ENCODE measurements at regions not wholly inside any gene's neighbourhood (a gene's known extent, or its start where the extent isn't known, plus 50 kb on each side); places are given as distances from the start of the nearest gene placed in this dataset.
A peak's percentile ranks its signal among the peaks of the same experiment; 100 is the strongest.

DNA sequence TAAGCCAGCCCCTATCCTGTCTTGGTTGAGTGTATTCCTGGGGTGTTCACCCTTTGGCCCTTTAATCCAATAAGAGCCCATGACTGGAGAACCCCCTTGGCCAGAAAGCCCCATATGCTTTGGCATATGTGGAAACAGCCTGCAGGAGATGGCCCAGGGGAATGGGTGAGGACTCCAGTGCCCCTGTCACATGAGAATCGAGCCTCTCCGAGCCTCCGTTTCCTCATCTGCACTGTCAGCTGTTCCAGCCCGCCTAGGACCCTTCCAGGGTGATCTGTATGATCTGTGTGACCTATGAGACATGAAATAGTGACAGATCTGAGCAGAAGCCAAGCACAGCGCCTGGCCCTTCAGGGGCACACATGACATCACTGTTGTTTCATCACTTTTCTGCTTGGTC is 300.7 kb downstream of the ZNF536 start:
- DNase-seq = no peak

DNA sequence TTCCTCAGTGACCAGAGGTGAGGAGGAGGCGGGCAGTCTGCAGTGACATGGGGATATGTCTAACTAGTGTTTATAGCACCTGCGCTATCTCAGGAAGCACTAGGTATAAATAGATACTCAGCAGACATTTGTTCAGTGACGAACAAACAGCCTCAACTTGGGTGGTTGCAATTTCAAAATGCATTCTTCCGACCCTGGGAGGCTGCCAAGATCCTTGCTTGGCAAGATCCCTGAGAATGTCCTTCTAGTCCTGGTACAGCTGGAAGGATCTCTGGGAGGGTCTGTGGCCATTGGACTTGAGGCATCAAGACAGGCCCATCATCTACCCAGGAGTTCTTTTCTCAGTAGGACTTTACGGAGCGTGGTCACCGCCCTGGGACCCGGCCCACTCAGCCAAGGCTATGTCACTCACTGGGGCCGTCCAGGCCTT is 299.5 kb downstream of the ZNF536 start:
- no peak for DNase-seq

DNA sequence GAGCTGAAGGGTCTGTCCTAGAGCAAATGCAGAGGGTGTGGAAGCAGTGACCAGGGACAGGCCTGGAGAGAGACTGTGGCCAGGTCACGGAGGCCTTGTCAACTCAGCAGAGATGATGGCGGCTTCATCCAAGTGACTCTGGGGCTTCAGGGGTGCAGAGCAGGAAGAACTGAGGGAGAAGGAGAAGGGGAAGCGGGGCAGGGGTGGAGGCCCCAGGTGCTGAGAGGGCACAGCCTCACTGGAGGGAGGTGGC is 299.1 kb downstream of the ZNF536 start:
- DNase-seq = no peak

DNA sequence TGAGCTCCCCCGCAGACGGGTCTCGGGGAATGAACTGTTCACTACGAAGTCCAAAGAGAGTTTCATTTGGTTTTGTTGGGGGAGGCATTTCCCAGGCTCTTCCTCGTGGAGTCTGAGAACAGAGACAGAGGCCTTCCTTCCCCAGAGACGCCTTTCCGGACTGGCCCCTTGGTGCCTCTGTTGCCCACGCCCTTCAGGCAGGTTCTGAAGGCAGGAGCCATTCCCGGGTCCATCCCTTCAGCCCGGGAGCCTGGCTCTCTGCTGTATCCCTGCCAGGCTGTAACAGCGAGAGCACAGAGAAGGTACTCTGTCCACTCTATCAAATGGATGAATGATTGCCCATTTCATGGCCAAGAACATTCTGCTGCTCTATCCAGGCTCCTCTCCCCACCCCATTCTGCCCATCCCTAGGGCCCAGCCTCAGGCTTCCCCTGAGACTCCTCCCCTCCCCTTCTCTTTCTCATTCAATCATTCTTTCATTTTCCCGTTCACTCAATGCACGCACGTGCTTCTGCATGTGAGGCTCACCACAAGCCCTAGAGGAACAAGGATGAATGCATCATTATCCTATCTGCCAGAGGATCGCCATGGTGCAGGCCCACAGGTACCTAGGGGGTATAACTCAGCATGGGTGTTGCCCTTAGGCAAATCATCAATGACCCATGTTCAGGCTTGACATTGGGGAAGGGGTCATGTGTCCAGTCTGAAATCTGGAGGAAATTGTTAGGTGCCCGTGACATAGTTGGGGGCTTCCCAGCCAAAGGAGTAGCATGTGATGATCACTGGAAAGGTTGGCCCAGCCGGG is 298.6 kb downstream of the ZNF536 start:
- DNase-seq = no peak

DNA sequence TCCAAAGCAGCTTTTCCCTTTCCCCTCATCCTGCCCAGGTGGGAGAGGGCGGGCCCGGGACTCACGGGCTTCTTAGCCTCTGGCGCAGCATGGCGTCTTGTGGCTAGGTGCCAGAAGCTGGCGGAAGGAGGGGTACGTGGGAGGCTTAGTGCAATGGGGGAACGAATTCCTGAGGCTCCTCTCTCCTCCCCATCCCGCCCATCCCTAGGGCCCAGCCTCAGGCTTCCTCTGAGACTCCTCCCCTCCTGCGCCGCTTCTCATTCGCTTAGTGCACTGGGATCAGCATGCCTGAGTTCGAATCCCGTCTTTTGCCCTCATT is 297.8 kb downstream of the ZNF536 start:
- no peak for DNase-seq

DNA sequence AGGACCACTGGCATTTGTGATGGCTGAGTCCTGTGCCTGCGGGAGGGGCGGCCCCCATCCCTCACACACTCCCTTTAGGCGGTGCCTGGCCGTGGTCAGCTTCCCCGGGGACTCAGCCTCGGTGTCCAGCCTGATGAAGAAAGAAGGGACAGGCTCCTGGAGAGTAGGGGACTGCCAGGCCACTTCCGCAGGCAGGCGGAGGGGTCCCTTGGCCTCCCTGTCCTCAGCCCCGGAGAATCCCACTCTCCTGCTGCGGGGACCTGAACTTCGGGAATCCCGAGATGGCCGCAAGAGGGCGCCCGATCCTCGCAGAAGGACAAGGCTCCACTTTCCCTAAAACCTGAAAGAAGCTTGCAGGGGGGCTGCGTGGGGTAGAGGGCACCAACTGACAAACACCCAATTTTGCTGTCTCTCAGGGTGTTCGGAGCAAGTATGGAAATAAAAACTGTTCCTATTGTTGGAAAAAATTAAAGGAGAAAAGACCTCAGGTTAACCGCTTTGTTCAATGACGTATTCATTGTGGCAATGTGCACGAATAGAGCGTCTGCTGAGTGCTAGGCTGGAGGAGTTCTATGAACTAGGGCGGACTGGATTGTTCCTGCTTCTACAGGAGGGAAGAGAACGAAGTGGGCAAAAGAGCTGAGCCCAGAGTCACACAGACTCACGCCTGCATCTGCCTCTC is 297.3 kb downstream of the ZNF536 start:
- peak; percentile 30 for DNase-seq

DNA sequence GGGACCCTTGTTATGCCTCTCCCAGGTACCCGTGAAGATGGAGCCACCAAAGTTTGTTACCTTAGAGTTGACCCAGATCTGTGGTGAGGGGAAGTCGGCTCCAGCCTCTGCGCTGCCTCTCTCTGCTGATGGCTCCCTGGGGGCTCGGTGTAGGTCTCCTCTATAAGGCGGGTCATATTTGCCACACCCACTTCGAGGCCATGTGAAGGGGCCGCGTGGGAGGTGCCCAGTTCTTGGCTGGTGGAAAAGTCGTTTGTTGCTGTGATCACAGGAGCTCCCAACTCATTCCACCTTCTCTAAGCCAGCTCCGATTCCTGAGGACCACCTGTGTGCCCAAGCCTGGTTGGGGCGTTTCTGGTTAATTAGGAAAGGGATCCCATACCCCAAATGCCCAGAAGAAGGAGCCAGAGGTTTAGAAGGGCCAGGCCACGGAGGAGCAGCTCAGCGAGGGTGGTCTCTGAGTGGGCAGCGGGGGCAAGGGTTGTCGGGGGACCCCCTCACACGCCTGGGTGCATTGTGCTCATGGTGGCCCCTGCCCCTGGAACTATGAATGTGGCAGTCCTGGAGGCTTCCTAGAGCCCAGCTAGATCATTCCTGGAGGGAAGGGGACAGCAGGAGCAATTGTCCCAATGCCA is 296.5 kb downstream of the ZNF536 start:
- DNase-seq = no peak

DNA sequence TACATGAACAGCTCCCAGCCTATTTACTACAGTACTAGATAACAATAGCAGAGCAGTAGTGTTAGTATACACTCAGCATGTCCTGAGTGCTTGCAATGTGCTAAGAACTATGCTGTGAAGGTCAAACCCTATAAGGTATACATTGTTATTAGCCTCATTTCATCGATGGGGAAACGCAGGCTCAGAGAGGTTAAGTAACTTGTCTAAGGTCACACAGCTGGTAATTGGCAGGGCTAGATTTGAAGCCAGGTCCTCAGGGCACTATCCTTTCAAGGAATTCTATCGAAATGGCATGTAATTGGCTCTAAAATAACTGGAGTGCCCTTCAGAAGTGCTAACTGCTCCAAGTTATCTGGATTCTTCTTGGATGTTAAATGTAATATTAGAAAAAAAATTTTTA is 295.6 kb downstream of the ZNF536 start:
- DNase-seq = no peak

DNA sequence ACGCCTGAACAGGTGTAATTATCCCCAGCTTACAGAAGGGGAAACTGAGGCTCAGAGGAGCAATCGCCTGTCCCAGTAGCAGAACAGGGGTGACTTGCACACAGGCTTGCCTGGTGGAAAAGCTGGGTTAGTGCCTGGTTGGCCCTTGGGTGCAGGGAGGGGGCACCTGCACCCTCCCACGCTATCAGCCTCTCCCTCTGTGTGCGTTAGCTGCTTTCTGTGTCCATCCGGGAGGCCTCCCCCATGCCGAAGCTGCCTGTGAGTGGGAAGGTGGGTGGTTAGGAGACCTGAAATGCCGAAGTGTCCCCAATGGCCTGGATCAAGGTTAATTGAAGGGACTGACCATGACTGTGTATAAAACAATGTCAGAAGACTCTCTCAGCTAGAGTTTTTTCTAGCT is 295.0 kb downstream of the ZNF536 start:
- DNase-seq = no peak

DNA sequence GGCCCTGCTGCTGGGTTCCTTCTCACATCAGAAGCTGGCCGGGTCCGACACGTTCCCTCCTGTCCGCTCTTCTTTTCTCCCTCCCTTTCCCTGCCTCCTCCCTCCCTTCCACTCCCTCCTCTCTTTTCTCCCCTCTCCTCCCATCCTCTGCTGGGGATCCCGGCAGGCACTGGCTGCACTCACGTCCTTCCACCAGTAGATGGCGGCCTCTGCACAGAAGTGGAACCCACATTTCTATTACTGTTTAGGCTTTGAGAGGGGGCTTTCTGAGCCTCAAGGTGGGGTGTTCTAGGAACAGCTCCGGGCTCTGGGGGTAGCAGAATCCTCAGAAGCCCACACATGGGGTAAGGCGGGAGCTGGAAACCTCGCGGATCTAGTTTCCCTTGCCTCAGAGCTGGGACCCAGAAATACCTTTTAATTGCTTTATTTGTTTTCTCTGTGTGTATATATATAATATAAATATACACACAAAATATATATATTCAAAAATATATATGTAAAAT is 294.2 kb downstream of the ZNF536 start:
- peak; percentile 21 for DNase-seq

DNA sequence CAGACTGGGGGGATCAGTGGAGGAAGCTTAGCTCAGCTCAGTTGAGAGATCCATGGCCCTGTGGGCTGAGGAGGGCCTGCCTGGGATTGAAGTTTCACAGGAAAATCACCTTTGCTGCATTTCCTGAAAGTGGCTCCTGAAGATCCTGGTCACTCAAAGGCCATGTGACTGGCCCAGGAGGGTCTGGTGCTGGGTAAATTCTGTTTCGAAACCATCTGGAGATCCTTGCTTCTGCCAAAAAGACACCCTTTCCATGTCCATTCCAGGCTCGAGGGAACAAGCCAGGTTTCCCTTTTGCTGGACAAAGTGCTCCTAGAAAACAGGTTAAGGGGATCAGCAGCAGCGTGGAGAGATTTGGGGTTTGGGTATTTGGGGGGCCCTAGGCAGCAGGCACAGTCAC is 293.3 kb downstream of the ZNF536 start:
- DNase-seq = no peak

DNA sequence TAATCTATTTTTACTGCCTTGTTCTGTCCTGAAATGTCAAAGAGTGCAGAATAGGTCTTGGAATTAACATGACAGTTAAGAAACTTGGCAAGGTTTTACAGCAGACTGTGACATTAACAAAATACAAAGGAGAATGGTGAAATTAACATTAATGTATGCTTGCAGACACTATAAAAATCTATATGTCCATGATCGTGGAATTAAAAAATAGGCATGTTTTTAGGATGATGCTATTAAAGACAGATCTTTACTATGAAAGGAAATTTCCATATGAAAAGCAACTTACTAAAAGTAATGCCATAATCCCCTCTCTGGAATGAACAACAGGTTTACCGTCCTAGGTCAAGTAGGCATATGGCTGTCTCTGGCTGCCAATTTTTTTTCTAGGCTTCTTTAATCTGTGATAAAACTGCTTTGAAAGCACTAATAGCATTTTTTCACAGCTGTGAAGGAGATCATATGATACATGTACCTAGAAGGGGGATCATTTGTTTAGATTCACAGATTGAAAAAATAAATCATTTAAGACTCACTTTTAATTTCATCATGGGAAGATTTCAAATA is 291.5 kb downstream of the ZNF536 start:
- DNase-seq = no peak

DNA sequence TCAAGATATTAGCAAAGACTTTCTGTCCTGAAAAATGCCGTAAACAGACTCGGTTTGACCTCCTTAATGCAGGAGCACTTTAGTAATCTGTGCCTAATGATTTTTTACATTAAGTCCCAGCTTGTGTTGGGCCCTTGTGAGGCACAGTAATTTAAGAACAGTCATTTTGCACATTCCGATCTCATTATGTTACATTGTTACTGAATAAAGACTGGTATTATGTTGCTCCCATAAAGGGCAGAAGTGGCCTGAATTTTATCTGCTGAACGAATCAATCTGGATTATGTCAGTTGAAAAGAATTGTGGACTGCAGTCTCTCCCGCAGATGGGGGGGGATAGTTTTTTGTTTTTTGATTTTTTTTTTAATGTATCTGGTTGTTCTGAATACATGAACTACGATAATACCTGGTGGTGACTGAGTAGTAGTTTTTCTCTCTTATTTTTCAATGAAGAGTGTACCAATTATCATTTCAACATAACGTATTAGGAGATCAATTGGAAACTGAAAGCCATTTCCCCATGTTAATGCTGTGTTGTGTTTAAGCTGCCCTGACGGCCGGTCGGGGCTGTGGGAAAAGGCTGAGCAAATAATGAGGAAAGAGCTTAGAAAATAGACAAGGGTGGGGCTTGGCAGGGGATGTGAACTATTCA is 290.2 kb downstream of the ZNF536 start:
- peak; percentile 27 for DNase-seq

DNA sequence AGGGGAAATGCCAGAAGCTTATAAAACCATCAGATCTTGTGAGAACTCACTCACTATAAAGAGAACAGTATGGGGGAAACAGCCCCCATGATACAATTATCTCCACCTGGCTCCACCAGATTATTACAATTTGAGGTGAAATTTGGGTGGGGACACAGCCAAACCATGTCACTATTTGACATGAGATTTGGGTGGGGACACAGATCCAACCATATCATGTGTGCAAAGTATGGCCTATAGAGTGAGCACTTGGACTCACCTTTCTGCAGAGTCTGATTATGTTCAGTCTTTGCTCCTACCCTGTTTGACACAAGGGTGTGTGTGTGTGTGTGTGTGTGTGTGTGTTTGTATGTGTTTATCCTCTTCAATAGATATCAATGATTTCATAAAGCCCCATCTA is 287.5 kb downstream of the ZNF536 start:
- no peak for DNase-seq

DNA sequence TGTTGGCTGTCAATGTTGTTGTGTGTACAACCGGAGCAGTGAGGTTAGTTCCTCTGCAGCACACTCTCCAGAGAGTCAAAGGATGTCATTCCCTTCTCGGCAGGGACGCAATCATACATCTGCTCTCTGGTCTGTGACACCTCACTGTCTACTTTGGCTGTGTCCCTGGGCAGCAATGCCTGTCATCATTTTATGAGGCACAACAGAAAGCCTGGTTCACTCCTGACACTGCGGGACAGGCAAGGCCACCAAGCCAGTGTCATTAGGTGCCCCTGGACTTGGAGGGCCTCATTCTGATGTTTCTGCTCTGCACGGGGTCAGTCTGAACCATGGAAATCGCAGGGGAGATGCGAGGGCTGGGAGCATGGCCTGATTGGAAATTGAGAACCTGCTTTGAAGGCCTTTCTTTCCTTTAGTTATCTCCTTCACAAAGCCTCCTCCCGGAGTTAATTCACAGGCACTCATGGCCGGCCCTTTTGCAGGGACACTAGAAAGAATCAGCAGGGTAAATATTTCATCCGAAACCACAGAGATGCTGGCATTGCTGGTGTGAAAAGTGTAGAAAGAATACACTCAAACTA is 284.4 kb downstream of the ZNF536 start:
- DNase-seq = no peak

DNA sequence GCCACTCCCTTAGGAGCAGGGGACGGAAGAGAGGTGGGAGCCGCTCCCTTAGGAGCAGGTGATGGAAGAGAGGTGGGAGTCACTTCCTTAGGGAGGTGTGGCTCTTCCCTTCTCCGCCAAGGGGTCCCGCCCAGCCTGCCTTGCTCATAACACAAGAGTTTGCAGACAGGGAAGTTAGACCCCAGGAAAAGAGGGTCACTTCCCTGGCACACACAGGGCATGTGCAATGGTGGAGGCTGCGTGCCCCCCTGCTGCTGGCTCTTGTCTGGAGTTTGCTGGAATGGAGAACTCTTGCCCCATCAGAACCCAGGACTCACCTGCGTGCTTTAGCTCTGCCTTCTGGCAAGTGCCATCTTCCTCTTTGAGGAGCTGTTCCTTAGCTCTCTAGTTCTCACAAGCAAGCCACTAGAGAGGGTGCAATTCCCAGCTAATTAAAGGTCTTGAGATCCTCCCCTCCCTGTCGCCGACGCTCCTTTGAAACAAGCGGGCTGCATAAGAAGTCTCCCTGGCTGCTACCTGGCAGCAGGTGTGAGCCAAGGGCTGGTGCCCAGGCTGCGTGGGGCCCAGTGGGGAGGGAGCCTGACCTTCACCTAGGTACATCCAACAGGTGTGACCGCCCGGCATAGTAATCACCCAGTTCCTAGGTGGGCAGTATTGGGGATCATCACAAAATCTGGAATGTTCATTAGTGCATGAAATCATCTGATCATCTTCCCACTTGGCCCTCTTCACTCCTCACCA is 281.6 kb downstream of the ZNF536 start:
- no peak for DNase-seq

DNA sequence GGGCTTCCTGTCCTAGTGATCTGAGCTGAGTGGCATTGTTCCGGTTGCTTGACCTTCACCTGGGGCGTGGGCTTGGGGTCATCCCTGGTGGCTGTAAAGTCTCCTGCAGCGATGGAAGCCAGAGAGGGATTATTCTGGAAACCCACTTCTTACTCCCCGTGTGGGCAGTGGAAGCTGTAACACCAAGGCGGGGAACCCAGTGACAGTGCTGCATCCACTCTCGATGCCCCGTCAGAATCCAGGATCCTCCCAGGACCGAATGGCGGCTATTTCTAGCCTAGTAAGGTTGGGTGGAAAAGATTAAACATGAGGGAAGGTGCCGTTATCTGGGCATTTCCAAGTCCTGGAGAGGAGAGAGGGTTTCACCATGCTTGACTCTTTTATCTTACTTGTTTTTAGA is 280.6 kb downstream of the ZNF536 start:
- DNase-seq = no peak

DNA sequence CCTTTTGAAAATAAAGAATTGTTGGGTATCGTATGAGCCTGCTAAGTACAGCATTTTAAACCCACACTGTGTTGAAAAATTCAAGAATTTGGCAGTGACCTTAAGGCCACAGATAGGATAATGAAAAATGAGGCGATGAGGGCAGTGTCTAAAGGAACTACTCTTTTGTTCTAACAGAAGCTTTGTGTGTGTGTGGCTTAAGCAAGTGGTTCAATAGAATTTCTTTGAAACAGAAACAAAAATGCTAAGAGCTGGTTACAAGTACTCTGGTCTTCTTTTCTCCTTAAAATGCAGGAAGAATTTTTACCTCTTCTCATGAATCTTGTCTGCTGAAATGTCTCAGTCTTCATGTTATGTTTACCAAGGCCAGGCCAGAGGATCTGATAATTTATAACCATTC is 279.5 kb downstream of the ZNF536 start:
- DNase-seq = no peak

DNA sequence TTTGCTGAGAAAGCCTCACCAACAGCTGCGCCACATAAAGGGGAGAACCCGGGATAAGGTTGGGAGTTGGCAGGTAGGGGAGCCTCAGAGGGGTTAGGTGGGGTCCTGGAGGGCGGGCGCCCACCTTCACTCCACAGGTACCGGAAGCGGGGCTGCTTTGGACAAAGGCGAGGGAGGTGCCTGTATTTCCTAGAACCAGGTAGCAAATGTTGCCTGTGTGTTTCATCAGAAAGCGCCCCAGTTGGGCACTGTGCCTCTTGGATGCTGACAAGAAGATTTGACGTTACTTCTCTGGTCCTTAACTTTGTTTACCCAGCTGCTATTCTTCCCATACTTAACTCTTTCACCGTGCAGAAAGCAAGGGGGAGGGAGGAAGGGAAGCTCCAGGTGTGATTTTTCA is 278.9 kb downstream of the ZNF536 start:
- DNase-seq = no peak

DNA sequence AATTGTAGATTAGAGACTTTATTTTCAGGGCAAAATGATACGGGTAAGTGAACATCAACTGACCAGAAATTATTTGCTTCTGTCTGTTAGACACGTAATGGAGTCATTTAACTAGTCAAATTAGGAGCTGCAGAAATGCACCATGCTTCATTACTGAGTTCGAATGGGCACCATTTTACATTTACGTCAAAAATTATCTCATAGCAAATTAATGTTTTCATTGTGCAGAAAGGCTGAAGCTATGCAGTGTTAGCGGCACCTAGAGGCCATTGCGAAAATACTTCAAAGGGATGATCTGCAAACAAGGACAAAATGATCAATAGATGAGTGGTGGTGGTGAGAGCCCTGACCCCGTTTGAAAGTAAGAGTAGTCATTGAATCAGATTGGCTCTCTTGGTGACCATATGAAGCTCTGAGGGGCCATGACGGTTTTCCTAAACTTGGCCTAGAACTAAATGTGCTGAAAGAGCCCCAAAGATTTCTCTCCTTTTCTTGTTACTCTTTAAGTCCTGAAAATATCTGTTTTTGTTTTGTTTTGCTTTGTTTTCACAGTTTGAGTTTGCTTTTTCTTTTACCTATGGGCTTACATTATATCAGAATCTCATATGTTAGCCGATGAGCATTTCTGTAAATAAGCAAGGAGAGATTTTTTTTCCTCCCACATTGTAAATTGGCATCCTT is 277.9 kb downstream of the ZNF536 start:
- DNase-seq = peak; percentile 23
